HFF-Myc (cell line): ENCODE measurements at regions not wholly inside any gene's neighbourhood (a gene's known extent, or its start where the extent isn't known, plus 50 kb on each side); places are given as distances from the start of the nearest gene placed in this dataset.

Source experiments
- DNase-seq: peaks from one replicate; pipeline ENCODE4 v3.0.0-alpha.2; 2011; ENCODE audit warnings: low read depth; ENCODE audit errors: extremely low read depth
- H3K4me3 ChIP-seq: replicated peaks from 2 replicates; pipeline ENCODE4 v1.5.1; 2011; ENCODE audit warnings: low read depth, mild to moderate bottlenecking, control low read depth, low read length
- TF ChIP-seq, protein P1 (sequence below): IDR thresholded peaks from 2 replicates; pipeline ENCODE4 v1.5.1; 2012; ENCODE audit warnings: mild to moderate bottlenecking, low read depth, low read length, control low read depth; ENCODE audit errors: missing control alignments

DNA sequence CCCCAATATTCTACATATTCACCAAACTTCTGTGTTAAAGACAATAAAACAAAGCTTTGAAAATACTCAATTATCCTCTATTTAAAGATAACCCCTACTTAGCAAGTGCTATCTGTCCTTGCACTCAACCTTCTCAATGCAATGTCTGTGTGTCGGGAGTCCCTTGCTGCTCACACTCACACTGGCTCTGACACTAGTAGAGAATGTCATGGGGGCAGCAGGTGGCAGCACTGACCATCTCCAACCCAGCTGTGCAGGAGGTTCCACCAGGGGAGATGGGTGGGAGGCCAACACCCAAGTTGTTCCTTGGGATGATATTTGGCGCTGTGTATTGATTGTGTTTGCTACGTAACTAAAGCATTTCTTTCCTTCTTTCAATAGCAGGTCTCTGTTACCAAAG, 59.4 kb upstream of the SIMC1 start:
- TF ChIP-seq, protein P1, sequence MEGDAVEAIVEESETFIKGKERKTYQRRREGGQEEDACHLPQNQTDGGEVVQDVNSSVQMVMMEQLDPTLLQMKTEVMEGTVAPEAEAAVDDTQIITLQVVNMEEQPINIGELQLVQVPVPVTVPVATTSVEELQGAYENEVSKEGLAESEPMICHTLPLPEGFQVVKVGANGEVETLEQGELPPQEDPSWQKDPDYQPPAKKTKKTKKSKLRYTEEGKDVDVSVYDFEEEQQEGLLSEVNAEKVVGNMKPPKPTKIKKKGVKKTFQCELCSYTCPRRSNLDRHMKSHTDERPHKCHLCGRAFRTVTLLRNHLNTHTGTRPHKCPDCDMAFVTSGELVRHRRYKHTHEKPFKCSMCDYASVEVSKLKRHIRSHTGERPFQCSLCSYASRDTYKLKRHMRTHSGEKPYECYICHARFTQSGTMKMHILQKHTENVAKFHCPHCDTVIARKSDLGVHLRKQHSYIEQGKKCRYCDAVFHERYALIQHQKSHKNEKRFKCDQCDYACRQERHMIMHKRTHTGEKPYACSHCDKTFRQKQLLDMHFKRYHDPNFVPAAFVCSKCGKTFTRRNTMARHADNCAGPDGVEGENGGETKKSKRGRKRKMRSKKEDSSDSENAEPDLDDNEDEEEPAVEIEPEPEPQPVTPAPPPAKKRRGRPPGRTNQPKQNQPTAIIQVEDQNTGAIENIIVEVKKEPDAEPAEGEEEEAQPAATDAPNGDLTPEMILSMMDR = no peak
- H3K4me3 ChIP-seq = no peak overlapping the region
- no peak for DNase-seq

DNA sequence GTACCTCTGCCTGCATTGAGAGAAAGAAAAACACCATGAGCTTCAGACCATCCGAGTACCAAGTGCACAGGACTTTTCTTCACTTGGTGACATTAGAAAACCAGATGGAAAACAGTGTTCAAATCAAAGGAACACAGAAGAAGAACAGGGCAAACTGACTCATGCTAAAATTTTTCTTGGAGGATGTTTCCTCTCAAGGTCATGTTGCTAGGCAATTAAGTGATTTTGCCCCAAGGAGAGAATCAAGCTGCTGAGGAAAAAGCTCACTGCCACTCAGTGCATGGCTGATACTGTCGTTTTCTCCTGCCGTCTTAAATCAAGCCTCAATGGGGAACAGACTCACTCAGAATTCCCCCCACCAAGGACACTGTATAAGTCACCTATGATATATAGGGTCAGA, 57.9 kb upstream of the SIMC1 start:
- TF ChIP-seq, protein P1 = no peak
- H3K4me3 ChIP-seq = no peak overlapping the region
- DNase-seq = no peak

- no peak for DNase-seq
- H3K4me3 ChIP-seq = no peak overlapping the region
- TF ChIP-seq, protein P1 = no peak
Measured at GRCh38 chr5:176180781-176181180, 57.4 kb upstream of the SIMC1 start.

GRCh38 chr5:176181271-176181855, 56.9 kb upstream of the SIMC1 start:
- DNase-seq = no peak
- H3K4me3 ChIP-seq = no peak overlapping the region
- TF ChIP-seq, protein P1 = no peak

- no peak for DNase-seq
- TF ChIP-seq, protein P1 = no peak
- no peak overlapping the region for H3K4me3 ChIP-seq
Measured at GRCh38 chr5:176183321-176184074, 54.7 kb upstream of the SIMC1 start.

GRCh38 chr5:176184608-176185132, 53.6 kb upstream of the SIMC1 start:
- no peak for DNase-seq
- no peak overlapping the region for H3K4me3 ChIP-seq
- TF ChIP-seq, protein P1 = no peak
